HG03432 (cell line): ENCODE measurements at regions not wholly inside any gene's neighbourhood (a gene's known extent, or its start where the extent isn't known, plus 50 kb on each side); places are given as distances from the start of the nearest gene placed in this dataset.

Source experiments
- ATAC-seq: cut with Tn5 transposase; IDR thresholded peaks from one replicate; pipeline ENCODE4 v1.9.1; 2021; ENCODE audit warnings: mild to moderate bottlenecking, moderate library complexity; ENCODE audit not compliant: unreplicated experiment

GRCh38 chr12:18207266-18207665 lies 54.1 kb upstream of the PIK3C2G start:
- ATAC-seq: no peak

GRCh38 chr12:18206198-18206597 lies 55.1 kb upstream of the PIK3C2G start:
- ATAC-seq: no peak

GRCh38 chr12:18204053-18204452 lies 57.3 kb upstream of the PIK3C2G start:
- ATAC-seq: no peak

- ATAC-seq: no peak
Observed at GRCh38 chr12:18192119-18192518, 69.2 kb upstream of the PIK3C2G start.

- no peak for ATAC-seq
Observed at GRCh38 chr12:18183141-18183540, 78.2 kb upstream of the PIK3C2G start.

- ATAC-seq: no peak
Observed at GRCh38 chr12:18171571-18171970, 81.6 kb upstream of the RERGL start.

GRCh38 chr12:18168016-18168415 lies 78.0 kb upstream of the RERGL start:
- ATAC-seq: no peak

GRCh38 chr12:18165889-18166288 lies 75.9 kb upstream of the RERGL start:
- peak; percentile 56 for ATAC-seq

GRCh38 chr12:18165422-18165871 lies 75.5 kb upstream of the RERGL start:
- peak; percentile 99 for ATAC-seq

GRCh38 chr12:18160901-18161300 lies 70.9 kb upstream of the RERGL start:
- no peak for ATAC-seq

- ATAC-seq: peak; percentile 70
Observed at GRCh38 chr12:18158774-18159557, 69.0 kb upstream of the RERGL start.

- ATAC-seq: no peak
Observed at GRCh38 chr12:18153826-18154225, 63.8 kb upstream of the RERGL start.

GRCh38 chr12:18151036-18151435 lies 61.0 kb upstream of the RERGL start:
- ATAC-seq: no peak

GRCh38 chr12:18148961-18149360 lies 59.0 kb upstream of the RERGL start:
- no peak for ATAC-seq

- ATAC-seq: no peak
Observed at GRCh38 chr12:18146363-18146762, 56.4 kb upstream of the RERGL start.

GRCh38 chr12:18145924-18146323 lies 55.9 kb upstream of the RERGL start:
- ATAC-seq: no peak

- ATAC-seq: no peak
Observed at GRCh38 chr12:18141048-18141982, 51.3 kb upstream of the RERGL start.

- peak; percentile 57 for ATAC-seq
Observed at GRCh38 chr12:18139989-18140596, 50.1 kb upstream of the RERGL start.
